Midbrain (tissue), 1 donor: ENCODE measurements at regions not wholly inside any gene's neighbourhood (a gene's known extent, or its start where the extent isn't known, plus 50 kb on each side); places are given as distances from the start of the nearest gene placed in this dataset.

Source experiments
- DNase-seq: peaks from one replicate; lab custom pipeline; 2025; lab: John Stamatoyannopoulos, UW

- DNase-seq, result no peak
These were observed 54.2 kb upstream of the ADAMTS5 start for GRCh38 chr21:27021046-27021445.

- DNase-seq, result no peak
These were observed 50.4 kb upstream of the ADAMTS5 start for GRCh38 chr21:27017246-27017645.
